ENCODE measurements at regions not wholly inside any gene's neighbourhood (a gene's known extent, or its start where the extent isn't known, plus 50 kb on each side); places are given as distances from the start of the nearest gene placed in this dataset.

GRCh38 chr9:120186276-120186675, 393.7 kb downstream of the CDK5RAP2 start:
- TF ChIP-seq CTCF (IDR thresholded peaks at IDR 0.05), result no peak
- TF ChIP-seq POLR2AphosphoS5 (IDR thresholded peaks at IDR 0.05; ENCODE audit: insufficient read depth in 1 of 2, low read depth in 1 of 2), result no peak
- TF ChIP-seq POLR2A (IDR thresholded peaks at IDR 0.05), result no peak
